ENCODE measurements at regions not wholly inside any gene's neighbourhood (a gene's known extent, or its start where the extent isn't known, plus 50 kb on each side); places are given as distances from the start of the nearest gene placed in this dataset.

DNA sequence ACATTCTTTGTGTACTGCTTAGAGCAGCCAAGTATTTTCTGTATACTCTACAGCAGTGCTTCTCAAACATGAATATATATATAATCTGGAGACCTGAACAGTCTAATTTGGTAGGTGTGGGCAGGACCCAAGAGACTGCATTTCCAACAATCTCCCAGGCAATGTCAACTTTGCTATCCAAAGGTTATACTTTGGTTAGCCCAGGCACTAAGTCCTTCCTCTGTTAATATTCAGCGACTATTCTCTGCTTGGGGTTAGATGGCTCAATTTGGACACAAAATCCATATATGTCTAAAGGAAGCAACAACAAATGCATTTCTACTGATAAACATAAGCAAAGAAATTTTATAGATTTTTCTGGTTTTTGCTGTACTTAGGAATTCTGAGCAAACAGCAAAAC is 480.0 kb upstream of the RPS6KA3 start:
- TF ChIP-seq, protein P1, sequence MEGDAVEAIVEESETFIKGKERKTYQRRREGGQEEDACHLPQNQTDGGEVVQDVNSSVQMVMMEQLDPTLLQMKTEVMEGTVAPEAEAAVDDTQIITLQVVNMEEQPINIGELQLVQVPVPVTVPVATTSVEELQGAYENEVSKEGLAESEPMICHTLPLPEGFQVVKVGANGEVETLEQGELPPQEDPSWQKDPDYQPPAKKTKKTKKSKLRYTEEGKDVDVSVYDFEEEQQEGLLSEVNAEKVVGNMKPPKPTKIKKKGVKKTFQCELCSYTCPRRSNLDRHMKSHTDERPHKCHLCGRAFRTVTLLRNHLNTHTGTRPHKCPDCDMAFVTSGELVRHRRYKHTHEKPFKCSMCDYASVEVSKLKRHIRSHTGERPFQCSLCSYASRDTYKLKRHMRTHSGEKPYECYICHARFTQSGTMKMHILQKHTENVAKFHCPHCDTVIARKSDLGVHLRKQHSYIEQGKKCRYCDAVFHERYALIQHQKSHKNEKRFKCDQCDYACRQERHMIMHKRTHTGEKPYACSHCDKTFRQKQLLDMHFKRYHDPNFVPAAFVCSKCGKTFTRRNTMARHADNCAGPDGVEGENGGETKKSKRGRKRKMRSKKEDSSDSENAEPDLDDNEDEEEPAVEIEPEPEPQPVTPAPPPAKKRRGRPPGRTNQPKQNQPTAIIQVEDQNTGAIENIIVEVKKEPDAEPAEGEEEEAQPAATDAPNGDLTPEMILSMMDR (IDR thresholded peaks at IDR 0.05) = no peak
- TF ChIP-seq POLR2A (IDR thresholded peaks at IDR 0.05) = no peak
